Astrocyte of the spinal cord (primary cell): ENCODE measurements at regions not wholly inside any gene's neighbourhood (a gene's known extent, or its start where the extent isn't known, plus 50 kb on each side); places are given as distances from the start of the nearest gene placed in this dataset.
A peak's percentile ranks its signal among the peaks of the same experiment; 100 is the strongest.

Experiments used
- DNase-seq: peaks from one replicate; pipeline ENCODE4 v3.0.0; 2011; ENCODE audit warnings: low read depth, low spot score
- H3K4me3 ChIP-seq: 2 replicates; pipeline ENCODE4 v1.5.1; 2011; ENCODE audit warnings: low read depth, mild to moderate bottlenecking, low read length, moderate library complexity
- in situ Hi-C: cut with HindIII; loops from 2 replicates; pipeline ENCODE4 v1.10.0; 2017; ENCODE audit warnings: low sequenced_read_pairs
- TF ChIP-seq, protein P1 (sequence below): IDR thresholded peaks from 2 replicates; pipeline ENCODE4 v1.5.1; 2012; ENCODE audit warnings: low read depth, mild to moderate bottlenecking, low read length, inconsistent platforms

- peak; percentile 68 for DNase-seq
- TF ChIP-seq, protein P1, sequence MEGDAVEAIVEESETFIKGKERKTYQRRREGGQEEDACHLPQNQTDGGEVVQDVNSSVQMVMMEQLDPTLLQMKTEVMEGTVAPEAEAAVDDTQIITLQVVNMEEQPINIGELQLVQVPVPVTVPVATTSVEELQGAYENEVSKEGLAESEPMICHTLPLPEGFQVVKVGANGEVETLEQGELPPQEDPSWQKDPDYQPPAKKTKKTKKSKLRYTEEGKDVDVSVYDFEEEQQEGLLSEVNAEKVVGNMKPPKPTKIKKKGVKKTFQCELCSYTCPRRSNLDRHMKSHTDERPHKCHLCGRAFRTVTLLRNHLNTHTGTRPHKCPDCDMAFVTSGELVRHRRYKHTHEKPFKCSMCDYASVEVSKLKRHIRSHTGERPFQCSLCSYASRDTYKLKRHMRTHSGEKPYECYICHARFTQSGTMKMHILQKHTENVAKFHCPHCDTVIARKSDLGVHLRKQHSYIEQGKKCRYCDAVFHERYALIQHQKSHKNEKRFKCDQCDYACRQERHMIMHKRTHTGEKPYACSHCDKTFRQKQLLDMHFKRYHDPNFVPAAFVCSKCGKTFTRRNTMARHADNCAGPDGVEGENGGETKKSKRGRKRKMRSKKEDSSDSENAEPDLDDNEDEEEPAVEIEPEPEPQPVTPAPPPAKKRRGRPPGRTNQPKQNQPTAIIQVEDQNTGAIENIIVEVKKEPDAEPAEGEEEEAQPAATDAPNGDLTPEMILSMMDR: no peak
- H3K4me3 ChIP-seq: no peak overlapping the region
- in situ Hi-C loops: no loop called here
These were observed 209.7 kb downstream of the SNX19 start for GRCh38 chr11:130706572-130706971.

DNA sequence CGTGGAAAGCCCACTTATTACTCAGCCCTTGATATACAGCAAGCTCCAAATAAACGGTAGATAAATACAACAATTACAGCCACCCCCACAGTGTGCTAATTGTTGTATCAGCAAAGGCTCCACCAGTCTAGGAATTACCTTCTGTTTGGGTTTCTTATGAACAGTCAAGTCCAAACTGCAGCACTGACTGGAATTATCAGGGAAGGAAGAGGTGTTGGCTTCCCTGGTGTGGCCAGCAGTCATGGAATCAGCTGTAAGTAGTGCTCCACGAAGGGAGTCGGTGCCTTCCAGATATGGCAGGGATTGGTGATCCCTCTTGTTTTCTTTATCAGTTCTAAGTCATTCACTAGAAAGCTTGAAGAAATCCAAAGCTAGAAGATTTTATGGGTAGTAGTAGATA lies 209.1 kb downstream of the SNX19 start:
- TF ChIP-seq, protein P1: no peak
- H3K4me3 ChIP-seq: no peak overlapping the region
- DNase-seq: no peak
- in situ Hi-C loops: no loop called here

DNA sequence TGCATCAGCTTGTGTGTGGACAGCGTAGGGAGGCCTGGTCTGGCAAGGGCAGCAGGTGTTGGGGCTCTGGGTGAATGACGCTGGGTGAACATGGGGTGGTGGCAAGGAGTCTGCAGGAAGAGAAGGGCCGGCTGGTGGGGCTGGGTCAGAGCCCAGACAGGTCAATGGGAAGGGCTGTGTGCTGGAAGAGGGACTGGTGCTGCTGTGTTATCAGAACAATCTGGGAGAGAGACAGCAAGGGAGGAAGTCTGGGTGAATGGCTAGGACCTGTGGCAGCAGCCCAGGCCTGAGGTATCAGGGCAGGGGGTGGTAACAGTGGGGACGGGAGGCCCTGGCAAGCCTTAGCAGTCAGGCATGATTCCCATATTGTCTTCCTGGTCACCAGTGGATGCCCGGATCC lies 206.7 kb downstream of the SNX19 start:
- TF ChIP-seq, protein P1: no peak
- H3K4me3 ChIP-seq: no peak overlapping the region
- in situ Hi-C loops: no loop called here
- no peak for DNase-seq

DNA sequence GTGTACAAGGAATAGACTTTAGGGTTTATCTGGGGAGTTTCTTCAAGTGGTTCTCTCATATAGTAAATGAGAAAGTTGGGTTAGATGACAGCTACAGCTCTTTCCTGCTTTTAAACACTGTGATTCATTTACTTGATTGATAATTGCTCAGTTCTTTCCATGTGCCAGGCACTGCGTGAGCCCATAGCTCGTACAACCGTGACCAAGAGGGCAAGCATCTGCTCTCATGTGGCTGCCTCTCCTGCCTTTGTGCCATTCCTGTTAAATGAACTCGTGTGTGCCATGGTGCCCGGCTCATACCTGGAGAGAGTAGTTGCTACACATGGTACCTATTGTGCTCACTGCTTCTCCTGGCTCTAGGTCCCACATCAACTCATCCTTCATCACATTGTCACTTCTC lies 206.3 kb downstream of the SNX19 start:
- H3K4me3 ChIP-seq: no peak overlapping the region
- TF ChIP-seq, protein P1: no peak
- in situ Hi-C loops: no loop called here
- no peak for DNase-seq

GRCh38 chr11:130710497-130711012 lies 205.7 kb downstream of the SNX19 start:
- no peak for DNase-seq
- no peak overlapping the region for H3K4me3 ChIP-seq
- in situ Hi-C loops: no loop called here
- TF ChIP-seq, protein P1: no peak

GRCh38 chr11:130711193-130711592 lies 205.1 kb downstream of the SNX19 start:
- H3K4me3 ChIP-seq: no peak overlapping the region
- in situ Hi-C loops: no loop called here
- TF ChIP-seq, protein P1: no peak
- DNase-seq: no peak

GRCh38 chr11:130712480-130712879 lies 203.8 kb downstream of the SNX19 start:
- in situ Hi-C loops: no loop called here
- DNase-seq: no peak
- no peak overlapping the region for H3K4me3 ChIP-seq
- TF ChIP-seq, protein P1: no peak
